ENCODE measurements at regions not wholly inside any gene's neighbourhood (a gene's known extent, or its start where the extent isn't known, plus 50 kb on each side); places are given as distances from the start of the nearest gene placed in this dataset.

DNA sequence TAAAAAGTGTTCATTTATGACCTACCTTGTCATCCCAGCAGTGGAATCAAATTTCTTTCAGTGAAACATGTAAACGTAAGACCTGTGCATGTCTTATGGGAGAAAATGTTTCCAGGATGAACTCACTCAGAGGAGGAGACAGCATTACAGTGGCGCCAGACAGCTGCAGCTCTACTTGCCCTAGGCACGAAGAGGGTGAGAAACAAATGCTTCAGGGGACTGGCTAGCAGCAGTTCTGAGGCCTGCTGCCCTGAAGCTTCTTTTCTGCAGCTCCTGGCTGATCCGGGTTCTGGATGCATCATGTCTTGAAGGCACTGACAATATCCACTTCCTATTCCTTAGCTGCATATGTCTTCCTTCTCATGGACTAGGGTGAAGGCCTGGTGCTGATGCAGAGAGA is 120.2 kb downstream of the QRSL1 start:
- no peak for TF ChIP-seq POLR2A (IDR thresholded peaks at IDR 0.05)
- TF ChIP-seq POLR2AphosphoS5 (IDR thresholded peaks at IDR 0.05): no peak
